K562 (cell line): ENCODE measurements at regions not wholly inside any gene's neighbourhood (a gene's known extent, or its start where the extent isn't known, plus 50 kb on each side); places are given as distances from the start of the nearest gene placed in this dataset.

Source experiments
- ELF1 ChIP-seq: fragments of 200-800 bp; sonication (Bioruptor generic); IDR thresholded peaks from 2 replicates; pipeline ENCODE4 v1.6.1; 2016; ENCODE audit warnings: missing genetic modification characterization, missing compliant biosample characterization
- ELF2 ChIP-seq: fragments of 250-450 bp; sonication (Bioruptor Pico); IDR thresholded peaks from 2 replicates; pipeline ENCODE4 v1.5.0; 2021; ENCODE audit warnings: mild to moderate bottlenecking
- LCOR ChIP-seq: sonication (generic); formaldehyde crosslinking; IDR thresholded peaks from 2 replicates; pipeline ENCODE4 v1.8.0; 2022; ENCODE audit warnings: mild to moderate bottlenecking, missing genetic modification reagents
- MLX ChIP-seq, 2 experiments: fragments of 450-650 bp in 1 of 2; sonication (generic) in 1 of 2; formaldehyde crosslinking; conservative IDR thresholded peaks; 2 replicates each; pipeline versions ENCODE4 v1.4.0 to v1.8.1; 2020 to 2022; ENCODE audit warnings: mild to moderate bottlenecking in 1 of 2, missing genetic modification reagents in 1 of 2
- POLR2AphosphoS5 ChIP-seq: IDR thresholded peaks from 2 replicates; pipeline ENCODE4 v1.6.1; 2011; ENCODE audit warnings: mild to moderate bottlenecking, low read depth, low read length, moderate library complexity; ENCODE audit not compliant: control insufficient read depth, insufficient read depth
- RBM17 ChIP-seq: fragments of 200-400 bp; formaldehyde crosslinking; IDR thresholded peaks from 2 replicates; pipeline ENCODE4 v1.6.1; 2017; ENCODE audit warnings: low read depth, mild to moderate bottlenecking, low read length, borderline replicate concordance
- TBL1XR1 ChIP-seq, 2 experiments: IDR thresholded peaks; 2 replicates each; pipeline ENCODE4 v1.6.1; 2012; ENCODE audit warnings: improper control_type of control experiment in 2 of 2, low read length in 2 of 2, mild to moderate bottlenecking in 1 of 2
- TCF7 ChIP-seq: sonication (generic); IDR thresholded peaks from 2 replicates; pipeline ENCODE4 v1.6.1; 2016; ENCODE audit warnings: antibody characterized with exemption, borderline replicate concordance
- ZNF586 ChIP-seq: fragments of 450-650 bp; formaldehyde crosslinking; conservative IDR thresholded peaks from 2 replicates; pipeline ENCODE4 v1.4.0; 2020; ENCODE audit warnings: mild to moderate bottlenecking, moderate library complexity
- ZNF699 ChIP-seq: fragments of 250-450 bp; sonication (Bioruptor Pico); IDR thresholded peaks from 2 replicates; pipeline ENCODE4 v1.8.0; 2021; ENCODE audit warnings: mild to moderate bottlenecking, moderate library complexity; ENCODE audit not compliant: insufficient replicate concordance
- TF ChIP-seq, protein P1 (sequence below): fragments of 200-800 bp; sonication (Bioruptor generic); IDR thresholded peaks from 2 replicates; pipeline ENCODE4 v1.6.1; 2016; ENCODE audit warnings: missing genetic modification characterization, missing compliant biosample characterization

DNA sequence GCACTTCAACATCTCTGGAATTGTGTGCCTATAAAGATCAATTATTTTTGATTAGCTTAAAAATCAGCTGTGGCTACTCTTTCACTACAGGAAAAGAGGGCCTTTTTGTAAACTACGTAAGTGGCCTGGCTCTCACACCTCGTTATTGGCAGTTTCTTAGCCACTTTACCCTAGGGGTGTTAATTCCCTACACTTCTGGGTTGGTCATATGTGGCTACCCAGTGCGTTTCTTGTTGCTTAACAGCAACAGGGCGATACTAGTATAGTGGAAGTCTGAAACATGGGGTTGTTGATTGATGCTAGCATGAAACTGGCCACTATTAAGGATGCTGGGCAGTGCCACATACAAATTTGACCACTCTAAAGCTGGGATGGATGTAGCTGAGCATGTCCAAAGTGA is 174.7 kb upstream of the CDH12 start (continued):
- TF ChIP-seq ELF1 (tag) (no peak), ZNF586 (CRISPR knock-in tag) (no peak), RBM17 (no peak), MLX (CRISPR knock-in tag; conservative IDR thresholded peaks at IDR 0.05) (no peak), TBL1XR1 (IDR thresholded peaks at IDR 0.05; ENCODE audit: low read length in 2 of 2) (no peak), TCF7 (no peak), ELF2 (CRISPR knock-in tag) (no peak), POLR2AphosphoS5 (no peak), LCOR (CRISPR knock-in tag) (no peak), ZNF699 (CRISPR knock-in tag) (no peak)
- TF ChIP-seq, protein P1, sequence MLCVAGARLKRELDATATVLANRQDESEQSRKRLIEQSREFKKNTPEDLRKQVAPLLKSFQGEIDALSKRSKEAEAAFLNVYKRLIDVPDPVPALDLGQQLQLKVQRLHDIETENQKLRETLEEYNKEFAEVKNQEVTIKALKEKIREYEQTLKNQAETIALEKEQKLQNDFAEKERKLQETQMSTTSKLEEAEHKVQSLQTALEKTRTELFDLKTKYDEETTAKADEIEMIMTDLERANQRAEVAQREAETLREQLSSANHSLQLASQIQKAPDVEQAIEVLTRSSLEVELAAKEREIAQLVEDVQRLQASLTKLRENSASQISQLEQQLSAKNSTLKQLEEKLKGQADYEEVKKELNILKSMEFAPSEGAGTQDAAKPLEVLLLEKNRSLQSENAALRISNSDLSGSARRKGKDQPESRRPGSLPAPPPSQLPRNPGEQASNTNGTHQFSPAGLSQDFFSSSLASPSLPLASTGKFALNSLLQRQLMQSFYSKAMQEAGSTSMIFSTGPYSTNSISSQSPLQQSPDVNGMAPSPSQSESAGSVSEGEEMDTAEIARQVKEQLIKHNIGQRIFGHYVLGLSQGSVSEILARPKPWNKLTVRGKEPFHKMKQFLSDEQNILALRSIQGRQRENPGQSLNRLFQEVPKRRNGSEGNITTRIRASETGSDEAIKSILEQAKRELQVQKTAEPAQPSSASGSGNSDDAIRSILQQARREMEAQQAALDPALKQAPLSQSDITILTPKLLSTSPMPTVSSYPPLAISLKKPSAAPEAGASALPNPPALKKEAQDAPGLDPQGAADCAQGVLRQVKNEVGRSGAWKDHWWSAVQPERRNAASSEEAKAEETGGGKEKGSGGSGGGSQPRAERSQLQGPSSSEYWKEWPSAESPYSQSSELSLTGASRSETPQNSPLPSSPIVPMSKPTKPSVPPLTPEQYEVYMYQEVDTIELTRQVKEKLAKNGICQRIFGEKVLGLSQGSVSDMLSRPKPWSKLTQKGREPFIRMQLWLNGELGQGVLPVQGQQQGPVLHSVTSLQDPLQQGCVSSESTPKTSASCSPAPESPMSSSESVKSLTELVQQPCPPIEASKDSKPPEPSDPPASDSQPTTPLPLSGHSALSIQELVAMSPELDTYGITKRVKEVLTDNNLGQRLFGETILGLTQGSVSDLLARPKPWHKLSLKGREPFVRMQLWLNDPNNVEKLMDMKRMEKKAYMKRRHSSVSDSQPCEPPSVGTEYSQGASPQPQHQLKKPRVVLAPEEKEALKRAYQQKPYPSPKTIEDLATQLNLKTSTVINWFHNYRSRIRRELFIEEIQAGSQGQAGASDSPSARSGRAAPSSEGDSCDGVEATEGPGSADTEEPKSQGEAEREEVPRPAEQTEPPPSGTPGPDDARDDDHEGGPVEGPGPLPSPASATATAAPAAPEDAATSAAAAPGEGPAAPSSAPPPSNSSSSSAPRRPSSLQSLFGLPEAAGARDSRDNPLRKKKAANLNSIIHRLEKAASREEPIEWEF (CRISPR knock-in tag) = no peak
